ENCODE measurements at regions not wholly inside any gene's neighbourhood (a gene's known extent, or its start where the extent isn't known, plus 50 kb on each side); places are given as distances from the start of the nearest gene placed in this dataset.

GRCh38 chr15:95538693-95539092, 791.8 kb upstream of the NR2F2 start:
- no peak for DNase-seq

DNA sequence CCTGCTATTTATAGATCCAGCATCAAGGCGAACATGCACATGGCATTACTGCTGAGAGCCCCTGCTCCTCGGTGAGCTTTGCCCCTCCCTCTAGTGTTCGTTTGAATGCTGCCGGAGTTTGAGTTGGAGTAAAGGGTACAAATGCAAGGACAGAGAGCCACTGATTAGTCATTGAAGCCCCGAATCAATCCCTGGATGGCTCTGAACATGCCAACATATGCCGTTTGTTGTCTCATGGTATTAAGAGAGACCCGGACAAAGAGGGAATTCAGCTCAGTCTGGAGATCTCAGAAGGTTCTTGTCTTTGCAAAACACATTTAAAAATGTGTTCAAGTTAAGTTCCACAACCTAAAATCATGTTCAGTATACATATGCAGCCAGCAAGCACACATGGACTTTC, 789.2 kb upstream of the NR2F2 start:
- no peak for DNase-seq

- no peak for DNase-seq
Measured at GRCh38 chr15:95549168-95549738, 781.2 kb upstream of the NR2F2 start.

DNA sequence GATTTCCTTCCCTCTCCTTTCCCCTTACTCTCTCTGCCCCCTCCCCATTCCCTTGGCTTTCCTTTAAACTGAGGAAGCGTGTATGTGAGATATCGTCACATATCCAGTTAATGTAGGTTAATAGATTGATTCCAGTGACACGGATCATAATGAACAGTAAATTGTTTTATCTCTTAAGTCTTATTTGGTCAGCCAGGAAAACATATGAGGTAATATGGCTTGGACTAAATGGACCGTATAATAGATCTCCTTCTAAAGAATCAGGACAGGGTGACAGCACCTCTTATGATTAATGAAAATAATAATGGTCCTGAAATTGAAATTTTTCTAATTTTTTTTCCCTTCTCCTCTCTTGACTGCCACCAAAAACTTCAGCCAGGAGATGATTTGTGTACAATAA, 779.8 kb upstream of the NR2F2 start:
- no peak for DNase-seq

DNA sequence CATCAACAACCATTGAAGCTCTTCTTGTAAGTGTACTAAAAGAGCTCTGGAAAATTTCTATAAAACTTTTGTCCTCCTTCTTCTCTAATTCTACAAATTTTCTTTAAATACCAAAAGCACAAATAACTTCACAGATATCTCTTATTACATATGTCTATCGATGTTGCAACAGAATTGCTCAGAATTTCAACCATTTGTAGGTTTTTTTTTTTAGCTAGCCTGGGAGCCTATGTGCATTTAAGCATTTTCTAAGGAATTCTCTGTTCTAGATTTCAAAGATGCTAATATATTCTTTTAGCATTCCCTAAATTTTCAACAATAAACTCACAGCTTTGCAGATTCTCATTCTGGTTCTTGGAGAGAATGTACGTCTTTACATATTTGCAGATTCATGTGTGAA, 774.3 kb upstream of the NR2F2 start:
- DNase-seq: no peak

DNA sequence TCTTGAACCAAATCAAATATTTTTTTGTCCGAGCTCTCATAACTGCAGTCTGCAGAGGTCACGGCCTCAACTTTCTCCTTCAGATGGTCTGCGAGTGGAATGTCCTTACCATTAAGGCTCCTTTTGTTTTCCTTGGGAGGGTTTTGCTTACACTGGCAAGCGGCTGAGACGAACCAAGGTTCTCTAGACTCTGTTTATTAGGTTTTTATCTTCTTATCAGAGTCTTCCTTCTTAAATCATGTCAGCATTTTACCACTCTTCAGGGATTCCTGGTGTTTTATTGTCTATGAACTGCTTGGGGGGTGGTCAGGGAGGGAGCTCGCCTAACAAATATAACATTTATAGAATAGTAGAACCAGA, 773.7 kb upstream of the NR2F2 start:
- no peak for DNase-seq

- no peak for DNase-seq
Measured at GRCh38 chr15:95557226-95558046, 773.1 kb upstream of the NR2F2 start.

- DNase-seq: no peak
Measured at GRCh38 chr15:95558131-95558530, 772.4 kb upstream of the NR2F2 start.

GRCh38 chr15:95558916-95559315, 771.6 kb upstream of the NR2F2 start:
- DNase-seq: no peak

- no peak for DNase-seq
Measured at GRCh38 chr15:95559875-95560394, 770.6 kb upstream of the NR2F2 start.

GRCh38 chr15:95561463-95561862, 769.0 kb upstream of the NR2F2 start:
- DNase-seq: no peak

DNA sequence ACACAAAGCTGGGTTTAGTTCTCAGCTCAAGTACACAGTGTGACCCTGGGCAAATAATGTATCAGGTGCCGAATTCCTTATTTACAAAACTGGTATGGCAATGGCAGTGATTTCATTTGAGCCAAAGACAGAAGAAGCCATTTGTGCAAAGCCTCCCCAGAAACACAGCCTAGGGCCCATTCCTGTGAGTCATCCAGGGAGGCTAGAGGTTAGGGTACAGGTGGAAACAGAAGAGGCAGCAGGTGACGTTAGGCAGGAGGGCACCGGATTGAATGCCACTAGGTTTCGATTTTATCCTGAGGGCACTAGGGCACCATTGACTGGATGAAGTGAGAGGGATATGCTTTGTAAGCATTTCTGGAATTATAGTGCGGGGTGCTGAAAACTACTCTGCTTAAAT, 766.9 kb upstream of the NR2F2 start:
- no peak for DNase-seq

GRCh38 chr15:95565016-95565600, 765.4 kb upstream of the NR2F2 start:
- DNase-seq: no peak

DNA sequence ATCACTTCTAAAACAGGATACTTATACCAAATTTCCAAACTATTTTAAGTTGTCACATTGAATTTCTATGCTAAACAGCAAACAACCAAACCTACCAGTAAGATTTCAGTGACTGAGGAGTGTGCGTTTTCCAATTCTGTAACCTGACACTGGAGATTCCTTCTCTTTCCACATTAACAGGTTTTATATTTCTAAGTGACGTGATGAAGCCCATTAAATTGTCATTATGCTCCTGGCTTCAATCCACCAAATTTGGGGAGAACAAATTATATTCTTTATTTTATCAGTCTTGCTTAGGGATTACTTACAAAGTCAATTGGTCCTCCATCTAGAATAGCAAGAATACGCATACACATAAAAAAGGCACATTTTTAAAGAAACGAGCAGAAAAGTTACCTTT, 764.8 kb upstream of the NR2F2 start:
- DNase-seq: no peak

DNA sequence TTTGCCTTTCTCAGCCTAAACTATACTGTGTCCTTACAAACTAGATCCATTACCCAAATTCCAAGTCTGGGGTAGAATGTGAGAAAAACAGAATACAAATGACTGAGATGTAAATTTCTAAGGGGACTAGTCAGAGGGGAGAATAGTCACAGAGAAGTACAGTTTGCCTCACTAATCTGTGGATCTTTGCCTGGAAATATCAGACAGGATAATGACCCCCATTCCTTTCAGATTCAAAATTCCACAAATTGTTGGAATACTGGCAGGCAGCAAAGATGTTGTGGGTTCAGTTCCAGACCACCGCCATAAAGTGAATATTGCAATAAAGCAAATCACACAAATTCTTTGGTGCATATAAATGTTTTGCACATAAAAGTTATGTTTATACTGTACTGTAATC, 762.8 kb upstream of the NR2F2 start:
- no peak for DNase-seq

DNA sequence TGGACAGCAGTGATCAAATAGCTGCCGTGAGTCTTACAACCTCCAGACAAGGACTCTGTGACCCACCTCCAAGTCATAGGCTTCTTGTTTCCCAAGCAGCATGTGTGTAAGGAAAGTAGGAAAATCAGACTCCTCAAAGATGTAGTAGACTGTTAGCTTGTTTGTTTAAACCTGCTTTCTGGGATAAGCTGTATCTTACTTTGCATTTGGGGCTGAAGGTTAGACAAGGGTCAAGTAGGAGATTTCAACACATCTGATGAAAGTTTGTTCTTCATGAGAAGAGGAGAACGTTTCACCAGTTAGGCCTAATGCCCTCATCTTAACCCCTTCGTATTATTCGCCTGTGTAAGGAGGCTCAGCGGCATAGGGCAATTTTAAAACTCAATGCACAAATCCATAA, 756.4 kb upstream of the NR2F2 start:
- no peak for DNase-seq

- no peak for DNase-seq
Measured at GRCh38 chr15:95577927-95578326, 752.6 kb upstream of the NR2F2 start.

- DNase-seq: no peak
Measured at GRCh38 chr15:95580121-95580520, 750.4 kb upstream of the NR2F2 start.

DNA sequence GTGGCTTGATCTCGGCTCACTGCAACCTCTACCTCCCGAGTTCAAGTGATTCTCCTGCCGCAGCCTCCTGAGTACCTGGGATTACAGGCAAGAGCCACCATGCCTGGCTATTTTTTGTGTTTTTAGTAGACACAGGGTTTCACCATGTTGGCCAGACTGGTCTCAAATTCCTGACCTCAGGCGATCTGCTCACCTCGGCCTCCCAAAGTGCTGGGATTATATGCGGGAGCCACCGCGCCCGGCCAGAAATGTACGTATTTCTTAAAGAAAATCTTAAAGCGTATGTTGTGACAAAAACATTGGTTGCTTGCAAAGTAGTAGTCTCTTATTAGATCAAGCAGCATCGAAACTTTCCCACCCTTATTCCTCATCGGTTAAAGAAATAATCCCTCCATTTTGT, 748.9 kb upstream of the NR2F2 start:
- DNase-seq: no peak

- DNase-seq: no peak
Measured at GRCh38 chr15:95584088-95584487, 746.4 kb upstream of the NR2F2 start.

DNA sequence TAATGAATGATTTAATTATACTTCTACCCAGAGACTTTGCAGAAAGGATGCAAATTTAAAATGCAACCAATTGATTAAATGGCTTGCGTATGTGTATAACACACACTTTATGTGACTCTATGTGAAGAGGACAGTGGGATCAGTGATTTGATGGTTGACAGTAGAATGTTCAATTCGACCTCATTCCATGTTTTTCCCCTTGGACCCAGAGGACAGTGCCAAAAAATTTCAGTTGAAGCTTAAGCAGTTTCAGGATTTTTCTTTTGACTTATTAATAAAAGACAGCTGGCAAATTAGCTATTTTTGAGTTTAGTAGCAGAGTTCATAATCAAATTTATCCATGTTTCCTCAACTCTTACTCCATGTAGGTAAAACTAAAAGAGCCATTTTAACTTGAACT, 742.4 kb upstream of the NR2F2 start:
- DNase-seq: no peak

DNA sequence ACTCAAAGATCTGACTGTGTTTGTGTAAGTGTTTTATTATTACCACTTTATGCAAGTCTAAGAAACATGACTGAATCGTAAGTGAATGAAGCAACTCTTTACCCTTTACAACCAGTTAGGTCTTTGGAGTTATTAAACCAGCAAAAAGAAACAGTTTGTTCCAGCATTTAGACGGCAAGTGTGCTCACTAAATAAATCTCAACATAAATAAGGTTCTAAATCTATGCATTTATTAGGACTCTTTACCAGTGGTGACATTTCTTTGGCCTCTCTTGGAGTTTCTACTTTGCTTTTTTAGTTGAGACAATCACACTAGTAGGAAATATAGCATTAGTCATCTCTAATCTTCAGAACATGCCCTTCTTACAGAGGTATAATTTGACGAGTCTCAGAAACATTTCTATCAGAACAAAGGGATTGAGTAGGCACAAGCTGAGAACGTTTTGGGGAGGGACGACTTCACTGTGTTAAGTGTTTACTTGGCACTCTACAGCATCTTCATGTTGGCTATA, 739.9 kb upstream of the NR2F2 start:
- DNase-seq: no peak

DNA sequence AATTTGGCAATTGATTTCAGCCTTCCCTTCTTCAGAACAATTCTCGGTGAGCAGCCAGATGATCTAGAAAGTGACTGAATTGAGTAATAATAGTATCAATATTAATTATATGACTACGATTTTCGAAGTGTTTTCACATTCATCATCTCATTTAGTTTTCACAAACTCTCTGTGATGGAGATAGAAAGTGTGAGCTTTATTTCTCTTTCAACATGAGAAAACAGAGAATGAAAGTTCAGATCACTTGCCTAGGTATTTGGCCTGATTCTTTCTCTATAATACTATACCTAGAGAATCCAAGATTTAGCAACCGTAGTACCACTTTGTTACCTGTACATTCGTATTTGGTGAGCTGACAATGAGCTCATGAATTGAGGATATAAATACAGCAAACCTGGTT, 739.2 kb upstream of the NR2F2 start:
- DNase-seq: no peak

DNA sequence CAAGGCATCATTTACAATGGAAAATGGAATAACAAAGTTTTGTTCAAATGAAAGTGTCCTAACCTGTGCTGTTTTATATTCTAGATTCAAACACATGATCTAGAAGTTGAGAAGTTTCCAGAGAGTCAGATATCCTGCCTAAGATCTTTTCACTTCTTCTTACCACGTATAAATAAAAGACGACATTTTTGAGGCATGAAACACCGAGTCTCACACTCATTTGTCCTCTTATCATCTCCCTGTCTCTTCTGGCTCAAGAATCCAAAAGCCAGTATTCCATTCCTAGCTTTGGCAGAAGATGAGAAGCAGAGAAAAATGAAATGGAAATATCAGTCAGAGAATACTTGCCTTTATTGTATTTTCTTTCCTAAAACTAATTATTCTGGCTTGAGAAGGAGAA, 738.6 kb upstream of the NR2F2 start:
- no peak for DNase-seq
